CD4-positive, alpha-beta T cell (primary cell): ENCODE measurements at regions not wholly inside any gene's neighbourhood (a gene's known extent, or its start where the extent isn't known, plus 50 kb on each side); places are given as distances from the start of the nearest gene placed in this dataset.

ENCODE experiments used
- ATAC-seq: fragments of 200-7000 bp; cut with Tn5 transposase; one replicate; pipeline ENCODE4 v1.10.0; 2022; ENCODE audit warnings: mild to moderate bottlenecking; ENCODE audit not compliant: poor library complexity
- CTCF ChIA-PET: fragments of 350-600 bp; sonication (Branson Sonifier 250); formaldehyde crosslinking; loops from one replicate; lab custom pipeline; 2021; ENCODE audit warnings: antibody characterized with exemption, inconsistent platforms; lab: Charles Lee
- POLR2A ChIA-PET: fragments of 350-600 bp; sonication (Branson Sonifier 250); formaldehyde crosslinking; loops from one replicate; lab custom pipeline; 2021; ENCODE audit warnings: antibody characterized with exemption, inconsistent platforms; lab: Charles Lee
- DNase-seq, 14 experiments: peaks; one replicate each; pipeline ENCODE4 v3.0.0-alpha.2; 2013 to 2020; ENCODE audit warnings: mixed read lengths in 2 of 14
- H3K27ac ChIP-seq, 2 donors: one replicate each; pipeline versions ENCODE4 v1.5.1 to v1.7.0; 2013; ENCODE audit warnings: low read length in 2 of 2, low read depth in 1 of 2, mild to moderate bottlenecking in 1 of 2
- H3K27me3 ChIP-seq, 2 experiments: 1 replicate in 1 of 2; 2 replicates in 1 of 2; pipeline versions ENCODE4 v1.6.1 to v1.7.0; 2013; ENCODE audit warnings: low read length in 2 of 2, control low read depth in 1 of 2, mild to moderate bottlenecking in 1 of 2, moderate library complexity in 1 of 2; ENCODE audit not compliant: insufficient read depth in 2 of 2, control insufficient read depth in 1 of 2
- H3K36me3 ChIP-seq: one replicate; pipeline ENCODE4 v1.6.1; 2013; ENCODE audit warnings: low read length, control low read depth; ENCODE audit not compliant: insufficient read depth
- H3K4me1 ChIP-seq: one replicate; pipeline ENCODE4 v1.6.1; 2013; ENCODE audit warnings: low read length, control low read depth; ENCODE audit not compliant: insufficient read depth
- H3K4me3 ChIP-seq: one replicate; pipeline ENCODE4 v1.5.1; 2013; ENCODE audit warnings: mild to moderate bottlenecking, low read length, moderate library complexity
- H3K9me3 ChIP-seq, 2 experiments: 1 replicate in 1 of 2; 2 replicates in 1 of 2; pipeline versions ENCODE4 v1.6.1 to v1.7.0; 2013; ENCODE audit warnings: low read length in 2 of 2, mild to moderate bottlenecking in 2 of 2, control low read depth in 1 of 2, moderate library complexity in 1 of 2; ENCODE audit not compliant: control insufficient read depth in 1 of 2, insufficient read depth in 1 of 2
- H3K27ac Mint-ChIP-seq: one replicate; pipeline ENCODE4 v1.8.0; 2020; ENCODE audit warnings: mixed read lengths
- H3K27me3 Mint-ChIP-seq: one replicate; pipeline ENCODE4 v1.8.0; 2021; ENCODE audit warnings: mixed read lengths
- H3K36me3 Mint-ChIP-seq: one replicate; pipeline ENCODE4 v1.8.0; 2021; ENCODE audit warnings: low read depth, mixed read lengths
- H3K4me1 Mint-ChIP-seq: one replicate; pipeline ENCODE4 v1.8.0; 2021; ENCODE audit warnings: low read depth, mixed read lengths
- H3K4me3 Mint-ChIP-seq: one replicate; pipeline ENCODE4 v1.8.0; 2020; ENCODE audit warnings: mild to moderate bottlenecking, mixed read lengths
- H3K9me3 Mint-ChIP-seq: one replicate; pipeline ENCODE4 v1.8.0; 2020; ENCODE audit warnings: mixed read lengths
- intact Hi-C, 2 experiments: fragments of 100-400 bp; cut with DNase I in 1 of 2; cut with micrococcal nuclease in 1 of 2; formaldehyde crosslinking; loops; one replicate each; pipeline versions ENCODE4 v1.15.1 to v1.9.0; 2023 to 2025; cut with DNase I, micrococcal nuclease
- TF ChIP-seq, protein P1 (sequence below): fragments of 200-600 bp; IDR thresholded peaks from one replicate; pipeline ENCODE4 v1.8.0; 2022; ENCODE audit warnings: antibody characterized with exemption, mild to moderate bottlenecking

DNA sequence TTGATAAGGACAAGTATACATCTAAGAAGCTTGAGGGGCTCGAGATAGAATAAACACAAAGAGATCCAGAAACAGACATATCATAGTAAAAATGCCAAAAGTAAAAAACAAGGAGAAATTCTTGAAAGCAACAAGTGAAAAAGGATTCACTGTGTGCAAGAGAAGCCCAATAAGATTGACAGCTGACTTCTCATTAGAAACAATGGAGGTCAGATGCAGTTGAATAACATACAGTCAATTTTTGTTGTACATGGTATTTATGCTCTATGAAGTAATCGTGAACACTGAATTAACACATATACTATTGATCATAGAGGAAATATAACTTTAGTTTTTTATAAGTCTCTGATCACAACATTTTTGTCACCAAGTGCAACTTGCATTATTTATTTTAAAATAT, 982.8 kb upstream of the SORCS1 start:
- no peaks in the 10 kb centered on the region for H3K4me1 ChIP-seq
- no peaks in the 10 kb centered on the region for H3K4me1 Mint-ChIP-seq
- TF ChIP-seq, protein P1, sequence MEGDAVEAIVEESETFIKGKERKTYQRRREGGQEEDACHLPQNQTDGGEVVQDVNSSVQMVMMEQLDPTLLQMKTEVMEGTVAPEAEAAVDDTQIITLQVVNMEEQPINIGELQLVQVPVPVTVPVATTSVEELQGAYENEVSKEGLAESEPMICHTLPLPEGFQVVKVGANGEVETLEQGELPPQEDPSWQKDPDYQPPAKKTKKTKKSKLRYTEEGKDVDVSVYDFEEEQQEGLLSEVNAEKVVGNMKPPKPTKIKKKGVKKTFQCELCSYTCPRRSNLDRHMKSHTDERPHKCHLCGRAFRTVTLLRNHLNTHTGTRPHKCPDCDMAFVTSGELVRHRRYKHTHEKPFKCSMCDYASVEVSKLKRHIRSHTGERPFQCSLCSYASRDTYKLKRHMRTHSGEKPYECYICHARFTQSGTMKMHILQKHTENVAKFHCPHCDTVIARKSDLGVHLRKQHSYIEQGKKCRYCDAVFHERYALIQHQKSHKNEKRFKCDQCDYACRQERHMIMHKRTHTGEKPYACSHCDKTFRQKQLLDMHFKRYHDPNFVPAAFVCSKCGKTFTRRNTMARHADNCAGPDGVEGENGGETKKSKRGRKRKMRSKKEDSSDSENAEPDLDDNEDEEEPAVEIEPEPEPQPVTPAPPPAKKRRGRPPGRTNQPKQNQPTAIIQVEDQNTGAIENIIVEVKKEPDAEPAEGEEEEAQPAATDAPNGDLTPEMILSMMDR = no peak
- no peak for DNase-seq
- peaks cover 25% of the 10 kb centered on the region for H3K9me3 Mint-ChIP-seq
- no peaks in the 10 kb centered on the region for H3K36me3 ChIP-seq
- no peak overlapping the region for H3K27ac Mint-ChIP-seq
- intact Hi-C loops = no loop called here
- no peak overlapping the region for H3K4me3 Mint-ChIP-seq
- H3K27me3 Mint-ChIP-seq = no peaks in the 10 kb centered on the region
- H3K36me3 Mint-ChIP-seq = no peaks in the 10 kb centered on the region
- ChIA-PET POLR2A (no interaction called here), CTCF (no interaction called here)
- ATAC-seq = no peak
- no peak overlapping the region for H3K4me3 ChIP-seq
- no peak overlapping the region for H3K27ac ChIP-seq
- H3K27me3 ChIP-seq = no peaks in the 10 kb centered on the region
- peaks cover 0 to 8% of the 10 kb centered on the region in 2 experiments for H3K9me3 ChIP-seq

DNA sequence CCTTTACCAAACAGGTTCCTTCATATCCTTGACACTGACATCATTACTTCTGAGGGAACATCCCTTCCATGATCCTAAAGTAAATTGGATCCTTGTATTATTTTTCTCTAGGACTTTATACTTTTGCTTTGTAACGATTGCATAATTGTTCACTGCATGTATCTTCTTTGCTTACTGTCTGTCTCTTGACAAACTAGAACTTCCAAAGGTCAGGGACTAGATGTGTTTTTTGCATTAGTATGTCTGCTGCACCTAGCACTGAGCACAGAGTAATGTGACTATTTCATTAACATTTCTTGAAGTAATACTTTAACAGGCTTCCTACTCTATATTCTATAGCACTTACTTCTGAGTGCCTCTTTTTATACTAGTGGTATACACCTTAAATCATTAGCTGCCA, 976.6 kb upstream of the SORCS1 start:
- Mint-ChIP-seq H3K27ac (no peak overlapping the region), H3K4me1 (no peaks in the 10 kb centered on the region), H3K9me3 (peaks cover 8% of the 10 kb centered on the region), H3K36me3 (no peaks in the 10 kb centered on the region), H3K27me3 (no peaks in the 10 kb centered on the region), H3K4me3 (no peak overlapping the region)
- no peaks in the 10 kb centered on the region for H3K36me3 ChIP-seq
- H3K9me3 ChIP-seq = peaks cover 4 to 5% of the 10 kb centered on the region in 2 experiments
- no peaks in the 10 kb centered on the region for H3K4me1 ChIP-seq
- ChIA-PET CTCF (no interaction called here), POLR2A (no interaction called here)
- no peak overlapping the region for H3K27ac ChIP-seq
- intact Hi-C loops = no loop called here
- no peak for DNase-seq
- H3K4me3 ChIP-seq = no peak overlapping the region
- TF ChIP-seq, protein P1 = no peak
- no peak for ATAC-seq
- H3K27me3 ChIP-seq = no peaks in the 10 kb centered on the region

DNA sequence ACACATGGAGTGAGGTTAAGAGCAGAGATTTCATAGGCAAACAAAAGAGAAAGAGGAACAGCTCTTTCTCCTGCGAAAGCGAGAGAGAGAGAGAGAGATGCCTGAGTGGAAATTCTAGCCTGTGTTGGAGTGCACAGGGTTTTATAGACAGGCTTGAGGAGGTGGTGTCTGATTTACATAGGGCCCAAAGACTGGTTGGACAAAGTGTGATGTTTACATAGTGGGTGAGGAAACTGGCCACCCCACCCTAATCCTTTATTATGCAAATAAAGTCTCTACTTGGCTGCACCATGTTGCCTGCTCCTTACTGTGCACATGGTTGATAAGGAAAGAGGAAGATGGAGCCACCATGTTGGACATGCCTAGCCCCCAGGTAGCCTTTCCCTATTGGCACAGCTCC, 967.8 kb upstream of the SORCS1 start:
- no peaks in the 10 kb centered on the region for H3K36me3 ChIP-seq
- ATAC-seq (no peak), DNase-seq (no peak)
- Mint-ChIP-seq H3K9me3 (peaks cover 4% of the 10 kb centered on the region), H3K27ac (no peak overlapping the region), H3K4me1 (no peaks in the 10 kb centered on the region), H3K27me3 (no peaks in the 10 kb centered on the region), H3K4me3 (no peak overlapping the region), H3K36me3 (no peaks in the 10 kb centered on the region)
- intact Hi-C loops = no loop called here
- H3K4me1 ChIP-seq = no peaks in the 10 kb centered on the region
- H3K27ac ChIP-seq = no peak overlapping the region
- no peaks in the 10 kb centered on the region for H3K27me3 ChIP-seq
- H3K9me3 ChIP-seq = peaks cover 3 to 5% of the 10 kb centered on the region in 2 experiments
- POLR2A ChIA-PET = no interaction called here
- no peak overlapping the region for H3K4me3 ChIP-seq
- CTCF ChIA-PET = no interaction called here
- TF ChIP-seq, protein P1 = no peak
